ENCODE measurements at regions not wholly inside any gene's neighbourhood (a gene's known extent, or its start where the extent isn't known, plus 50 kb on each side); places are given as distances from the start of the nearest gene placed in this dataset.
A peak's percentile ranks its signal among the peaks of the same experiment; 100 is the strongest.

DNA sequence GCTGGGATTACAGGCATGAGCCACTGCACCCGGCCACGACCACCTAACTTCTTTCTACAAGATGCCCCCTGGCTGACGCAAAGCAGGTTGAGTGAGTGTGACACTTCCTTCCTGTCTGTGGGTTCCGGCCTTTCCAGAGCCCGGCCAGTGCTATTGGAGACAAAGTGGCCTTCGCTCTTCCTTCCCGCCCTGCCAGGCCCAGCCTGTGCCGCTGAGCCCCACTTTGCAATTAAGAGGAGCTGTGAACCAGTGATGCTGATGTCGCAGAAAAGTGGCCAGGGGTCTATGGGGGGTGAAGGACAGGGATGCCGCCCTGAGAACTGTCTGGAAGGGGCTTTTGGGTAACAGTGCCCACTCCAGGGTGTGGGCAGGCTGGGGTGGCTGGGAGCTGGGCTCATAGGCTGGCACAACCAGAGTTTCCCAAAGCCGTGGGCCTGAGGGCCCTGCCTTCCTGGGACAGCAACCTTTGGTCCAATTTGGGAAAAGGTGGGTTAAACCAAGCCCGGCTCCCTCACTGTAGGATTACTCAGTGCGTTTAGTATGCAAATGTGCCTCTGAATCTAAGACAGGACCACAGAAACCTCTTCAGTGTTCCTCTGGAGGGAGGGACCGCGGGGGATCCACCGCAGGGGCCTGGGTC, 174.9 kb downstream of the SEC14L1 start:
- TF ChIP-seq, protein P1, sequence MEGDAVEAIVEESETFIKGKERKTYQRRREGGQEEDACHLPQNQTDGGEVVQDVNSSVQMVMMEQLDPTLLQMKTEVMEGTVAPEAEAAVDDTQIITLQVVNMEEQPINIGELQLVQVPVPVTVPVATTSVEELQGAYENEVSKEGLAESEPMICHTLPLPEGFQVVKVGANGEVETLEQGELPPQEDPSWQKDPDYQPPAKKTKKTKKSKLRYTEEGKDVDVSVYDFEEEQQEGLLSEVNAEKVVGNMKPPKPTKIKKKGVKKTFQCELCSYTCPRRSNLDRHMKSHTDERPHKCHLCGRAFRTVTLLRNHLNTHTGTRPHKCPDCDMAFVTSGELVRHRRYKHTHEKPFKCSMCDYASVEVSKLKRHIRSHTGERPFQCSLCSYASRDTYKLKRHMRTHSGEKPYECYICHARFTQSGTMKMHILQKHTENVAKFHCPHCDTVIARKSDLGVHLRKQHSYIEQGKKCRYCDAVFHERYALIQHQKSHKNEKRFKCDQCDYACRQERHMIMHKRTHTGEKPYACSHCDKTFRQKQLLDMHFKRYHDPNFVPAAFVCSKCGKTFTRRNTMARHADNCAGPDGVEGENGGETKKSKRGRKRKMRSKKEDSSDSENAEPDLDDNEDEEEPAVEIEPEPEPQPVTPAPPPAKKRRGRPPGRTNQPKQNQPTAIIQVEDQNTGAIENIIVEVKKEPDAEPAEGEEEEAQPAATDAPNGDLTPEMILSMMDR (IDR thresholded peaks at IDR 0.05; ENCODE audit: insufficient read depth, low read length, missing control alignments): no peak
- no peak overlapping the region for H3K4me3 ChIP-seq (ENCODE audit: low read depth, low read length)
- DNase-seq (ENCODE audit: low read depth, low spot score): no peak
- POLR2A ChIA-PET: no interaction called here
- CTCF ChIA-PET: interaction anchor here (1.2 kb wide), 1 partner anchor 59 kb away, joined by 3 read pairs; no protein-coding TSS in a partner anchor

DNA sequence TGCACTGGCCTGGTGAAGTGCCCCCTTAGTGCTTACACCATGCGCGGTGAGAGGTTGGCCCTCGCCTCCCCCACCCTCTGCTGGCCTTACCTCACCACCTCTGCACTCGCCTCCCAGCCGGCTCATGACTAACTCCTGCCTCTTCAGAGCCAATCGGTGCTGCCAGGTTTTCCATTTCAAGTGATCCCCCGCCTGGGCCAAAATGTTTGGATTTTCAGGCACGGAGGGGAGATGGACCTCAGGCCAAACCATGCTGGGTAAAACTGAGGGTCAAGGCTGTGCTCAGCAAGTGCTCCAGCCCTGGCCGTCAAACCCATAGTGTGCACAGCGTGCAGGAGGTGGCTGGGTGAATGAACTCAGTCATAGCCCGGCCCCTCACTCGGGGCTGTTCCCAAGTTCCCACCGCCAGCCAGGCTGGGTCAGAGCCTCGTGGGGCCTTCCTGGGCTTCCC, 175.4 kb downstream of the SEC14L1 start:
- TF ChIP-seq, protein P1 (IDR thresholded peaks at IDR 0.05; ENCODE audit: insufficient read depth, low read length, missing control alignments): no peak
- CTCF ChIA-PET: interaction anchor here (1.0 to 1.2 kb wide), 2 partner anchors 26 to 58 kb away, joined by 3 read pairs; no protein-coding TSS in a partner anchor
- H3K4me3 ChIP-seq (ENCODE audit: low read depth, low read length): no peak overlapping the region
- POLR2A ChIA-PET: no interaction called here
- DNase-seq (ENCODE audit: low read depth, low spot score): no peak

DNA sequence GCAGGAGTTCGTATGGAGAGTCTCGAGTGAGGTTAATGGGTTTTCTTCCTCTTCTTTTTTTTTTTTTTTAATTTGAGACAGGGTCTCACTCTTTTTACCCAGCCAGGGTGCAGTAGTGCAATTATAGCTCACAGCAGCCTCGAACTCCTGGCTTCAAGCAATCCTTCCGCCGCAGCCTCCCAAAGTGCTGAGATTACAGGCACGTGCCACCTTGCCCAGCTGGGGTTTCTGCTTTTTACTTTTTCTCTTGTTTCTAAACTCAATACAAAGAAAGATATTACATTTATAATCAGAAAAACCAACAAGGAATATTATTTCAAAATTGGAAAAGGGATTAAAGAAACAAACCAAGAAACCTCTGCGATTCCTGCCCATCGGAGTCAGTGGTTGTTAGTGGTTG, 175.9 kb downstream of the SEC14L1 start:
- TF ChIP-seq, protein P1 (IDR thresholded peaks at IDR 0.05; ENCODE audit: insufficient read depth, low read length, missing control alignments): no peak
- CTCF ChIA-PET: interaction anchor here (1.0 to 1.4 kb wide), 3 partner anchors 26 to 108 kb away, joined by 3 read pairs; no protein-coding TSS in a partner anchor
- POLR2A ChIA-PET: no interaction called here
- no peak for DNase-seq (ENCODE audit: low read depth, low spot score)
- no peak overlapping the region for H3K4me3 ChIP-seq (ENCODE audit: low read depth, low read length)

DNA sequence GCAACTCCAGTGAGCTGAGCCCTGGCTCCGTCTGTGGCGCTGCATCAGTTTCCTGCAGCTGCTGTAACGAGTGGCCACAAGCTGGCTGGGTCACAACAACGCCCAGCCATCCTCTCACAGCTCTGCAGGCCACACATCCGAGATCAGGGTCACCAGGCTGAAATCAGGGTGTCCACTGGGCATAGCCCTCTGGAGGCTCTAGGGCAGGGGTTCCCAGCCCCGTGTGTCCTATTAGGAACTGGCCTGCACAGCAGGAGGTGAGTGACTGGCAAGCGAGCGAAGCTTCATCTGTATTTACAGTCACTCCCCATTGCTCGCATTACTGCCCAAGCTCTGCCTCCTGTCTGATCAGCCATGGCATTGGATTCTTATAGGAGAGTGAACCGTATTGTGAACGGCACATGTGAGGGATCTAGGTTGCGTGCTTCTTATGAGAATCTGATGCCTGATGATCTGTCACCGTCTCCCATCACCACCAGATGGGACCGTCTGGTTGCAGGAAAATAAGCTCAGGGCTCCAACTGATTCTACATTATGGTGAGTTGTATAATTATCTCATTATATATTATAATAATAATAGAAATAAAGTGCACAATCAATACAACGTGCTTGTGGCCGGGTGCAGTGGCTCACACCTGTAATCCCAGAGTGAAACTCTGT, 176.5 kb downstream of the SEC14L1 start:
- DNase-seq (ENCODE audit: low read depth, low spot score): no peak
- POLR2A ChIA-PET: no interaction called here
- CTCF ChIA-PET: interaction anchor here (1.0 to 1.4 kb wide), 2 partner anchors 27 to 108 kb away, joined by 3 read pairs; no protein-coding TSS in a partner anchor
- TF ChIP-seq, protein P1 (IDR thresholded peaks at IDR 0.05; ENCODE audit: insufficient read depth, low read length, missing control alignments): no peak
- no peak overlapping the region for H3K4me3 ChIP-seq (ENCODE audit: low read depth, low read length)

DNA sequence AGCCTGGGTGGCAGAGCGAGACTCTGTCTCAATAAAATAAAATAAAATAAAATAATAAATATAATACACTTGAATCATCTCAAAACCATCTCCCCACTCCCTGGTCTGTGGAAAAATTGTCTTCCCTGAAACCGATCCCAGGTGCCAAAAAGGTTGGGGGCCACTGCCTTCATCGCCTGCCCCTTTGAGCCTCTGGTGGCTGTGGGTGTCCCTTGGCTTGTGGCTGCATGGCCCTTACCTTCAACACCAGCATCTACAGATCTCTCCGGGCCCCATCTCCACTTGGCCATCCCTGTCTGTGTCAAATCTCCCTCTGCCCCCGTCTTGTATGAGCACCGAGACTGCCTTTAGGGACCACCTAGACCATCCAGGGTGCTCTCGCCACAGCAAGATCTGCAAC, 177.3 kb downstream of the SEC14L1 start:
- no peak for DNase-seq (ENCODE audit: low read depth, low spot score)
- TF ChIP-seq, protein P1 (IDR thresholded peaks at IDR 0.05; ENCODE audit: insufficient read depth, low read length, missing control alignments): no peak
- no peak overlapping the region for H3K4me3 ChIP-seq (ENCODE audit: low read depth, low read length)
- POLR2A ChIA-PET: no interaction called here
- CTCF ChIA-PET: interaction anchor here (1.4 kb wide), 1 partner anchor 107 kb away, joined by 3 read pairs; no protein-coding TSS in a partner anchor

DNA sequence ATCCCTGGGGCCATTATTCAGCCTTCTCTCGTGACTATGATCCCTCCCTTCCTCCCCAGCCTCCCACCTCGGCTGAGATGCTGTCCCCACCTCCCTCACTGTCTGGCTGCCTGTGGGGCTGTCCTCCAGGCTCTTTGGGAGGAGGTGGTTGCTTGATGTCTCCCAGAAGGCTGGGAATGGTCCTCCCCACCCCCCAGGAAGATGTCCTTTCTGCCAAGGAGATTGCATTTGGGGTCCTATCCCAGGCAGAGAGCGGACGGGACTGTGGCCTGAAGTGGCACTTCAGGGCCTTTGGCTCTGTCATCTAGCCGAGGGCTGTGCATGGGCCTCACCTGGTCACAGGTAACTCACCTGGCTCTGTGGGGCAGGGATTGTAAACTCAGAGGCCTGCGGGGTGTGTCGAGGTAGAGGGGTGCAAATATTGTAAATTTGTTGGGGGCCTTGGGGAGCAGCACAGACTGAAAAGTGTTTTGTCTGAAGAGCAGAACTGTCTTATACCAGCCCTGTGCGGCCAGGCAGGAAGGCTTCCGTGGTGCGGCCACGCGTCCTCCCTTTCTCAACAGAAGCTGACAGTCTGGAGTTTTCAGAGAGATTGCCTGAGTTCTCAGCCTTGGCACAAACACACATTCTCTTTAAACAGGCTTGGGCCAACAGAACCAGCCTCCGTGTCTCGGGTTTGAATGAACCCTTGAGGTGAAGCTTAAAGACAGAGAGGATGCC, 177.9 kb downstream of the SEC14L1 start:
- peak overlapping the region; percentile 91 for H3K4me3 ChIP-seq (ENCODE audit: low read depth, low read length)
- ChIA-PET CTCF (no interaction called here), POLR2A (interaction anchor here (0.6 kb wide), 1 partner anchor 9 kb away, joined by 3 read pairs; no protein-coding TSS in a partner anchor)
- no peak for DNase-seq (ENCODE audit: low read depth, low spot score)
- TF ChIP-seq, protein P1 (IDR thresholded peaks at IDR 0.05; ENCODE audit: insufficient read depth, low read length, missing control alignments): no peak

Measured in AG04449 (cell line).